HL-60/S4 treated with retinoic acid at 250 ng/mL for 4 days and 3 days (cell line): ENCODE measurements at regions not wholly inside any gene's neighbourhood (a gene's known extent, or its start where the extent isn't known, plus 50 kb on each side); places are given as distances from the start of the nearest gene placed in this dataset.
"Not testable (repeated sequence)": the region's sequence is repeated elsewhere in the genome, so short reads cannot be mapped to it uniquely, and the experiment has no call there.

Source experiments
- in situ Hi-C: fragments of 300-500 bp; cut with MboI; formaldehyde crosslinking; loops from 2 replicates; pipeline ENCODE4 v1.7.0; 2022; ENCODE audit warnings: low sequenced_read_pairs

- in situ Hi-C loops: no loop called here
Observed at GRCh38 chr21:17295997-17296396, 216.8 kb upstream of the CXADR start.

- in situ Hi-C loops: not testable (repeated sequence)
Observed at GRCh38 chr21:17299576-17299975, 213.3 kb upstream of the CXADR start.

DNA sequence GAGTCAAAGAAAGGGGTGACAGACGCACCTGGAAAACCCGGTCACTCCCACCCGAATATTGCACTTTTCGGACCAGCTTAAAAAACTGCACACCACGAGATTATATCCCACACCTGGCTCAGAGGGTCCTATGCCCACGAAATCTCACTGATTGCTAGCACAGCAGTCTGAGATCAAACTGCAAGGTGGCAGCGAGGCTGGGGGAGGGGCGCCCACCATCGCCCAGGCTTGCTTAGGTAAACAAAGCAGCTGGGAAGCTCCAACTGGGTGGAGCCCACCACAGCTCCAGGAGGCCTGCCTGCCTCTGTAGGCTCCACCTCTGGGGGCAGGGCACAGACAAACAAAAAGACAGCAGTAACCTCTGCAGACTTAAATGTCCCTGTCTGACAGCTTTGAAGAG is 185.1 kb upstream of the CXADR start:
- in situ Hi-C loops: not testable (repeated sequence)

DNA sequence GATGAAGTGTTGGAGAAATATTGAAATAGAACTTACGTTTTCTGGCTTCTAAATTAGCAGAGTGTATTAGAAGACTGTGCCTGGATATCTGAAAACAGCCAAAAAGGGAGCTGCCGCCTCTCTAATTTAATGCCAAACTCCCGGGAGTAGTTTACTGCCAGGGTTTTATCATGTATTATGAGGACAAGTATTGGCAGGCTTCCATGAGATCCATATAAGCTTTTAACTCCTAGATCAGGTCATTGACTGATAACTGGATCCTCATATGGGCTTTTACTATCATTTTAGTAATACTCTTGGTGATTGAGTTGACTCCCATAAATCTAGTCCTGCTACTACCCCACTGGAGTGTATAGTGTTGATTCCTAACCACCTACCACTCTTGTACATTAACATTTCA is 178.4 kb upstream of the CXADR start:
- in situ Hi-C loops: no loop called here

DNA sequence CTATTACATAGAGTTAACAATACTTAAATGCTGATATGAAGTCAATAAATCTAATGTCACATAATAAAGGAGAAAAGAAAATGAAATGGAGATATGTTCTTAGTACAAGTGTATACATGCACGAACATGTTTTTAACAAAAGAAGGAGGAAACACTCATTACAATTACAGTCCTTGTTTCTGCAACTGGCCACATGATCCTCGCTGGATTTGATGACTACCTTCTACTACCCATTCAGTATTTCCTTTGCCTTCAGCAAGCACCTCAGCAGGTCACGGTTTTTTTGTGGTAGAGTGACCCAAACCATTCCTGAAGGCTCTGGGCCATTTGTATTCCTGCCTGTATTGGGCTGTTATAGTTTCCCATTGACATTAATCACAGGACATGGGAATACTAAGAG is 172.8 kb upstream of the CXADR start:
- in situ Hi-C loops: no loop called here

GRCh38 chr21:17343055-17343454 is 169.8 kb upstream of the CXADR start:
- in situ Hi-C loops: no loop called here

GRCh38 chr21:17348357-17348756 is 164.5 kb upstream of the CXADR start:
- in situ Hi-C loops: no loop called here

GRCh38 chr21:17348849-17349248 is 164.0 kb upstream of the CXADR start:
- in situ Hi-C loops: no loop called here

DNA sequence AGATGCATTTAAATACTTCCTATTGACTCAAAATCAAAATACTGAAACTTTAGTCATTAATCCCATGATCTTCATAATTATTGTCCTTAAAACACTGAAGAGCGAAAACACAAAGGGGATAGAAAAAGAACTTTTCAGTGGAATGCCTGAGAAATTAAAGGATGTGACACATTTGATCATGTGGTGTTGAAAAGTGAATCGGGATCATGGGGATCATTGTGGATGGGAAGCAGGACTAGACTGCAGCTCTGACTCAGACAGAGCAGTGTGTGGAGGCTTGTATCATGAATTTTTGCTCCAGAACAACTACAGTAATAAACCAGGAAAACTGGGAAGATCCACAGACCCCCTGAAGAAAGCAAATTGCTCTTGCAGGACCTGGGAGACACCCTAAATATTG is 161.1 kb upstream of the CXADR start:
- in situ Hi-C loops: no loop called here

- in situ Hi-C loops: no loop called here
Observed at GRCh38 chr21:17352996-17353655, 159.7 kb upstream of the CXADR start.

DNA sequence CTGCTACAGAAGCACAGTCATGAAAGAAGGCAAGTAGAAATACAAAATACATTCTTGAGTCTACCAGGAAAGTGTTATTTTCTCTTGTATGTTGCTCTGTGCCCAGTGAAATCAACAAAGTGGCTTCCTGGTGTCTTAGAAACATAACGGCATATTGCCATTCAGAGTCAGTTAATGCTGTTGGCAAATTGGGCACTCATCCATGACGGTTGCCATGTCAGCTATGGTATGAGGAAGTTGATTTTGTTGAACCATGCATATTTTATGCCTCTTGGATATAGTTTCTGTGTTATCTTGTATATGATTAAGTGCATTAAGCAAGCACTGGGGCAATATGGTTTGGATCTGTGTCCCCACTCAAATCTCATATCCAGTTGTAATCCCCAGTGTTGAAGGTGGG is 153.1 kb upstream of the CXADR start:
- in situ Hi-C loops: no loop called here

- in situ Hi-C loops: no loop called here
Observed at GRCh38 chr21:17368748-17369363, 144.0 kb upstream of the CXADR start.

- in situ Hi-C loops: no loop called here
Observed at GRCh38 chr21:17370263-17370662, 142.6 kb upstream of the CXADR start.

GRCh38 chr21:17370916-17371315 is 141.9 kb upstream of the CXADR start:
- in situ Hi-C loops: no loop called here

- in situ Hi-C loops: no loop called here
Observed at GRCh38 chr21:17371450-17371849, 141.4 kb upstream of the CXADR start.

GRCh38 chr21:17372200-17372599 is 140.6 kb upstream of the CXADR start:
- in situ Hi-C loops: no loop called here

- in situ Hi-C loops: no loop called here
Observed at GRCh38 chr21:17386498-17386897, 126.3 kb upstream of the CXADR start.

- in situ Hi-C loops: no loop called here
Observed at GRCh38 chr21:17387030-17387617, 125.7 kb upstream of the CXADR start.

GRCh38 chr21:17388226-17388625 is 124.6 kb upstream of the CXADR start:
- in situ Hi-C loops: no loop called here

- in situ Hi-C loops: no loop called here
Observed at GRCh38 chr21:17389311-17389710, 123.5 kb upstream of the CXADR start.

DNA sequence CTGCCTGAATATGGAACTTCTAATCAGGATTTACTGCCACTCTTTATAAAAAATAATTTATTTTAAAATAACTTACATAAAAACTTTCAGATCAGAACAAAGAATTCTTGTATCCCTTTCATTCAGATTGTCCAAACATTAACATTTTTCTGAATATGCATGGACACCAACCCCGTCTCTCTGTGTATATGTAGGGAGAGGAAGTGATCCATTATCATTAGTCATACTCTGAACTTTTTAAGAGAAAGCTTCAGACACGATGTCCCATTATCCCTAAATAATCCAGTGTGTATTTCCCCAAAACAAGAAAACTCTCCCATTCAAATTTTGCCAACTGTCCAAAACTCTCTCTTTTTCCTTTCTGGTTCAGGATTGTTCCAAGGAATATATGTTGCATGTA is 122.3 kb upstream of the CXADR start:
- in situ Hi-C loops: no loop called here

DNA sequence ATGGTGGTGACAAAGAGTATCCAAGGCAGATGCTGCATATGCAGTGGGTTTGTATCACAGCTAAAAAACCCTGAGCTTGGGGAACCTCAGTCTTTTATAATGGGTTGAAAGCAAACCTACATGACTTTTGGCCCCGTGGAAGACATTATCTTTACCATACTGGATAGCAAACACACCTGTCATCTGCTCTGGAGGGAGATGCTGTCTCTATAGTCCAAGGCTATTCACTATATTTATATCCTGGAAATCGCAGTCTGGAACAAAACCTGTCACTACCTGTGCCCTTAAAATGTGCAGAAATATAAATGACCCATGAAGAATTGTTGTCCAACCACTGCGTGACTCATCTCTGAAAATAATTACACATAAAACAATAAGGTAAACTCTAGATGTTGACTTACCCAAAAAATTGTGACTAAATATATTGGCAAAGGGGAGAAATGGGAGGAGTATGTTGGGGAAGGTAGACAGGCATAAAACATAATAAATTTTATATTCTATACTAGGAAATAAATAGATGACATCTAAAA is 121.0 kb upstream of the CXADR start:
- in situ Hi-C loops: no loop called here
